Prostate gland (tissue), 2 donors: ENCODE measurements at regions not wholly inside any gene's neighbourhood (a gene's known extent, or its start where the extent isn't known, plus 50 kb on each side); places are given as distances from the start of the nearest gene placed in this dataset.

ENCODE experiments used
- DNase-seq: peaks from one replicate; pipeline ENCODE4 v3.0.0-alpha.2; 2019; ENCODE audit warnings: low spot score
- H3K27ac ChIP-seq, 2 donors: fragments of 200-600 bp; sonication (generic); 2 replicates each; pipeline ENCODE4 v1.5.1; 2017 to 2019
- H3K27me3 ChIP-seq: fragments of 200-600 bp; sonication (generic); replicated peaks from 2 replicates; pipeline ENCODE4 v1.5.1; 2019; ENCODE audit not compliant: insufficient read depth
- H3K36me3 ChIP-seq, 2 donors: fragments of 200-600 bp; sonication (generic); 1 replicate in 1 of 2; 2 replicates in 1 of 2; pipeline versions ENCODE4 v1.5.1 to v1.8.1; 2017 to 2019
- H3K4me1 ChIP-seq: fragments of 200-600 bp; sonication (generic); replicated peaks from 2 replicates; pipeline ENCODE4 v1.5.1; 2019
- H3K4me3 ChIP-seq, 2 donors: fragments of 200-600 bp; sonication (generic); 2 replicates each; pipeline ENCODE4 v1.5.1; 2017 to 2019
- H3K9me3 ChIP-seq: fragments of 200-600 bp; sonication (generic); 2 replicates; pipeline ENCODE4 v1.5.1; 2017
- POLR2A ChIP-seq: fragments of 450-650 bp; IDR thresholded peaks from one replicate; pipeline ENCODE4 v1.6.1; 2016; ENCODE audit warnings: antibody characterized with exemption, mild to moderate bottlenecking
- POLR2AphosphoS5 ChIP-seq: sonication (generic); formaldehyde crosslinking; IDR thresholded peaks from one replicate; pipeline ENCODE4 v1.6.1; 2017; ENCODE audit warnings: antibody characterized with exemption
- WGBS: methylation state at CpG from one replicate; pipeline ENCODE4 v1.1.5; 2018; 5-methylcytosine and 5-hydroxymethylcytosine counted together
- intact Hi-C: fragments of 100-400 bp; cut with DNase I; formaldehyde crosslinking; loops from one replicate; pipeline ENCODE4 v1.14.2; 2022
- TF ChIP-seq, protein P1 (sequence below), 4 experiments: fragments of 200-600 bp in 2 of 4; fragments of 450-650 bp in 2 of 4; sonication (generic) in 2 of 4; IDR thresholded peaks; 1 replicate in 3 of 4; 2 replicates in 1 of 4; pipeline ENCODE4 v1.5.1; 2016 to 2019; ENCODE audit warnings: antibody characterized with exemption in 4 of 4, mild to moderate bottlenecking in 2 of 4, moderate library complexity in 2 of 4

- TF ChIP-seq, protein P1, sequence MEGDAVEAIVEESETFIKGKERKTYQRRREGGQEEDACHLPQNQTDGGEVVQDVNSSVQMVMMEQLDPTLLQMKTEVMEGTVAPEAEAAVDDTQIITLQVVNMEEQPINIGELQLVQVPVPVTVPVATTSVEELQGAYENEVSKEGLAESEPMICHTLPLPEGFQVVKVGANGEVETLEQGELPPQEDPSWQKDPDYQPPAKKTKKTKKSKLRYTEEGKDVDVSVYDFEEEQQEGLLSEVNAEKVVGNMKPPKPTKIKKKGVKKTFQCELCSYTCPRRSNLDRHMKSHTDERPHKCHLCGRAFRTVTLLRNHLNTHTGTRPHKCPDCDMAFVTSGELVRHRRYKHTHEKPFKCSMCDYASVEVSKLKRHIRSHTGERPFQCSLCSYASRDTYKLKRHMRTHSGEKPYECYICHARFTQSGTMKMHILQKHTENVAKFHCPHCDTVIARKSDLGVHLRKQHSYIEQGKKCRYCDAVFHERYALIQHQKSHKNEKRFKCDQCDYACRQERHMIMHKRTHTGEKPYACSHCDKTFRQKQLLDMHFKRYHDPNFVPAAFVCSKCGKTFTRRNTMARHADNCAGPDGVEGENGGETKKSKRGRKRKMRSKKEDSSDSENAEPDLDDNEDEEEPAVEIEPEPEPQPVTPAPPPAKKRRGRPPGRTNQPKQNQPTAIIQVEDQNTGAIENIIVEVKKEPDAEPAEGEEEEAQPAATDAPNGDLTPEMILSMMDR (IDR thresholded peaks at IDR 0.05), result no peak
- TF ChIP-seq POLR2A (no peak), POLR2AphosphoS5 (no peak)
- no peak for DNase-seq
- H3K4me3 ChIP-seq, result no peak overlapping the region
- H3K27ac ChIP-seq, result no peak overlapping the region
- H3K27me3 ChIP-seq, result no peaks in the 10 kb centered on the region
- WGBS, result 93% methylated on average over 3 of the region's 3 CpGs
- H3K36me3 ChIP-seq, result no peaks in the 10 kb centered on the region
- intact Hi-C loops, result no loop called here
- H3K9me3 ChIP-seq, result no peaks in the 10 kb centered on the region
- H3K4me1 ChIP-seq, result no peaks in the 10 kb centered on the region
Observed at GRCh38 chr15:47431501-47431900, 285.8 kb upstream of the SEMA6D start.

- TF ChIP-seq POLR2AphosphoS5 (no peak), POLR2A (no peak)
- TF ChIP-seq, protein P1 (IDR thresholded peaks at IDR 0.05), result no peak
- intact Hi-C loops, result no loop called here
Observed at GRCh38 chr15:47432826-47433225, 284.5 kb upstream of the SEMA6D start.

GRCh38 chr15:47434596-47434995 is 282.7 kb upstream of the SEMA6D start:
- no peak for TF ChIP-seq POLR2AphosphoS5
- no peak for TF ChIP-seq POLR2A
- TF ChIP-seq, protein P1 (IDR thresholded peaks at IDR 0.05), result no peak
- Histone ChIP-seq H3K27ac (no peak overlapping the region), H3K36me3 (no peaks in the 10 kb centered on the region), H3K9me3 (no peaks in the 10 kb centered on the region), H3K27me3 (no peaks in the 10 kb centered on the region), H3K4me3 (no peak overlapping the region), H3K4me1 (no peaks in the 10 kb centered on the region)
- WGBS, result 75% methylated on average over 2 of the region's 2 CpGs
- DNase-seq, result no peak
- intact Hi-C loops, result no loop called here

More at GRCh38 chr15:47432826-47433225, 284.5 kb upstream of the SEMA6D start:
- Histone ChIP-seq H3K4me1 (no peaks in the 10 kb centered on the region), H3K36me3 (no peaks in the 10 kb centered on the region), H3K9me3 (no peaks in the 10 kb centered on the region), H3K27ac (no peak overlapping the region), H3K4me3 (no peak overlapping the region), H3K27me3 (no peaks in the 10 kb centered on the region)
- no peak for DNase-seq

GRCh38 chr15:47437491-47437890 is 279.8 kb upstream of the SEMA6D start:
- Histone ChIP-seq H3K4me1 (no peaks in the 10 kb centered on the region), H3K36me3 (no peaks in the 10 kb centered on the region), H3K4me3 (no peak overlapping the region), H3K27me3 (no peaks in the 10 kb centered on the region), H3K27ac (no peak overlapping the region), H3K9me3 (no peaks in the 10 kb centered on the region)
- TF ChIP-seq POLR2AphosphoS5 (no peak), POLR2A (no peak)
- TF ChIP-seq, protein P1 (IDR thresholded peaks at IDR 0.05), result no peak
- intact Hi-C loops, result no loop called here
- no peak for DNase-seq

DNA sequence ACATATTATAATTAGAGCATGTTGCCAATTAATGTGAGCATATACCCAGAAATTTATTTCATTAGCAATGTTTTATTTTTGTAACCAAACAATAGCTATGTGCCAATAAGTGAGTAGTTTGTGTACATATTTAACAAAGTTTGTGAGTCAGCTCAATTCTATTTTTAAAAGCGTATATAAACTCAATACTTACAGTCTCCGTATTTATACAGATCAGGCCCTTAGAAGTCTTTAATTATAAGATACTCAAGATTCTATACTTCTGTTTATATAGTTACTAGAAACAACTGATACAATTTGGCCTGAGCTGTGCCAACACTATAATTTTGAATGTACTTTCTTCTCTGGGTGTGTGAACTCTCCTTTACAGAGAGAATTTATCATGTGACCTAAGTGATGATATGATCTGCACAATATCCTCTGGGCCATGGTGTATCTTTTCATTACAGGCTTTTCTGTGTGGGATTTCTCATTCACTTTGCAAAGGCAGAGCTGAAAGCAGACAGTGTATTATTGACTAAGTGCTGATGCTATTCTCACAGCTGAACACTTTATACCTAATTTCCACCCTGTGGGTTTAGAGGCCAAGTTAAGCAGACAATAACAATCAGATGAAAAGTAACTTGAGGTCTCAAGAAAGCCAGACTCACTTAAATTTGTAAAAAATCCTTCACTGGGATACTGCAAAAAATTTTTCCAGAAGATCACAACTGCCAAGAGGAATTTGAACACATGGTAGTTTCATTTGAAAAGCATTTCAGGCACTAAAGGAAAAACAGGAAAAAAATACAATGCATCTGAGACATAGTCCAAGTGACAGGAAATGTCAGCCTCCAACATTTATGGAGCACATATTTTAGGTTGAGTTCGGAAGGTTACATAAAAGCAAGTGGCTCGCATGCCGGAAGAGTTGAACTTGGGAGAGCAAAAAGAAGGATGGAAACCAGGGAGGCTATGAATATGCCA is 277.9 kb upstream of the SEMA6D start:
- Histone ChIP-seq H3K4me1 (no peaks in the 10 kb centered on the region), H3K27ac (no peak overlapping the region), H3K9me3 (no peaks in the 10 kb centered on the region), H3K36me3 (no peaks in the 10 kb centered on the region), H3K27me3 (no peaks in the 10 kb centered on the region), H3K4me3 (no peak overlapping the region)
- TF ChIP-seq, protein P1 (IDR thresholded peaks at IDR 0.05), result no peak
- TF ChIP-seq POLR2AphosphoS5, result peak; percentile 10
- TF ChIP-seq POLR2A, result no peak
- intact Hi-C loops, result no loop called here
- WGBS, result 45% methylated on average over 5 of the region's 5 CpGs
- no peak for DNase-seq
